SK-N-SH (cell line): ENCODE measurements at regions not wholly inside any gene's neighbourhood (a gene's known extent, or its start where the extent isn't known, plus 50 kb on each side); places are given as distances from the start of the nearest gene placed in this dataset.

Experiments
- CTCF ChIA-PET: fragments of 300-600, 350-600 bp; formaldehyde crosslinking; extraction: SDS; loops from one replicate; lab custom pipeline; 2021; lab: Yijun Ruan, JAX
- POLR2A ChIA-PET: fragments of 350-600 bp; sonication (Branson Sonifier 250); formaldehyde crosslinking; extraction: SDS; loops from one replicate; lab custom pipeline; 2020; ENCODE audit warnings: antibody characterized with exemption, inconsistent platforms; lab: Yijun Ruan, JAX
- DNase-seq: peaks from one replicate; pipeline ENCODE4 v3.0.0; 2012
- H2AFZ ChIP-seq: fragments of 200-600 bp; sonication (generic); 2 replicates; pipeline ENCODE4 v1.8.1; 2016; ENCODE audit warnings: antibody characterized with exemption, mild to moderate bottlenecking, low read depth
- H3F3A ChIP-seq: fragments of 200-600 bp; sonication (generic); replicated peaks from 2 replicates; pipeline ENCODE3; 2016; ENCODE audit warnings: antibody characterized with exemption, mild to moderate bottlenecking; ENCODE audit not compliant: insufficient read depth
- H3K27ac ChIP-seq, 2 experiments: fragments of 200-500 bp in 1 of 2; fragments of 200-600 bp in 1 of 2; sonication (Bioruptor generic) in 1 of 2; sonication (generic), shearing (Covaris generic) in 1 of 2; 2 replicates each; pipeline versions ENCODE4 v1.5.1 to v1.6.1; 2014 to 2016; ENCODE audit warnings: low read depth in 2 of 2, inconsistent platforms in 1 of 2, low read length in 1 of 2, mild to moderate bottlenecking in 1 of 2, mixed read lengths in 1 of 2
- H3K27me3 ChIP-seq: fragments of 200-600 bp; sonication (generic), shearing (Covaris generic); 2 replicates; pipeline ENCODE4 v1.6.1; 2016; ENCODE audit warnings: mixed run types; ENCODE audit not compliant: insufficient read depth
- H3K36me3 ChIP-seq, 2 experiments: fragments of 200-500 bp in 1 of 2; fragments of 200-600 bp in 1 of 2; sonication (Bioruptor generic) in 1 of 2; sonication (generic) in 1 of 2; replicated peaks in 1 of 2; 2 replicates each; pipeline versions ENCODE3 to v1.5.1; 2014 to 2016; ENCODE audit warnings: low read length in 1 of 2, mild to moderate bottlenecking in 1 of 2; ENCODE audit not compliant: insufficient read depth in 2 of 2, control insufficient read depth in 1 of 2
- H3K4me1 ChIP-seq, 2 experiments: fragments of 200-500 bp in 1 of 2; fragments of 200-600 bp in 1 of 2; sonication (Bioruptor generic) in 1 of 2; sonication (generic), shearing (Covaris generic) in 1 of 2; 2 replicates each; pipeline versions ENCODE4 v1.5.1 to v1.6.1; 2014 to 2016; ENCODE audit warnings: low read depth in 1 of 2, low read length in 1 of 2, mixed run types in 1 of 2; ENCODE audit not compliant: insufficient read depth in 2 of 2, control insufficient read depth in 1 of 2
- H3K4me2 ChIP-seq: fragments of 200-600 bp; sonication (generic), shearing (Covaris generic); 2 replicates; pipeline ENCODE4 v1.6.1; 2017; ENCODE audit warnings: mixed run types
- H3K4me3 ChIP-seq, 2 experiments: fragments of 200-500 bp in 1 of 2; fragments of 200-600 bp in 1 of 2; sonication (Bioruptor generic) in 1 of 2; sonication (generic), shearing (Covaris generic) in 1 of 2; 2 replicates each; pipeline versions ENCODE4 v1.5.1 to v1.8.1; 2014 to 2016; ENCODE audit warnings: low read depth in 2 of 2, inconsistent platforms in 1 of 2, low read length in 1 of 2, mild to moderate bottlenecking in 1 of 2, mixed read lengths in 1 of 2, moderate library complexity in 1 of 2
- H3K79me2 ChIP-seq: fragments of 200-600 bp; sonication (generic); 2 replicates; pipeline ENCODE4 v1.8.1; 2017; ENCODE audit warnings: mild to moderate bottlenecking; ENCODE audit not compliant: insufficient read depth
- H3K9ac ChIP-seq: fragments of 200-600 bp; sonication (generic); 2 replicates; pipeline ENCODE4 v1.6.1; 2017; ENCODE audit warnings: mixed run types
- H3K9me2 ChIP-seq: fragments of 200-600 bp; sonication (generic); 2 replicates; pipeline ENCODE4 v1.6.1; 2017; ENCODE audit warnings: mixed run types
- H3K9me3 ChIP-seq: fragments of 200-600 bp; sonication (generic); 2 replicates; pipeline ENCODE4 v1.6.1; 2017; ENCODE audit warnings: mixed run types, mild to moderate bottlenecking, moderate library complexity
- H4K20me1 ChIP-seq: fragments of 200-600 bp; sonication (generic); 2 replicates; pipeline ENCODE4 v1.6.1; 2017; ENCODE audit warnings: mild to moderate bottlenecking, mixed run types; ENCODE audit not compliant: insufficient read depth
- CHD2 ChIP-seq: fragments of 150-350 bp; IDR thresholded peaks from 2 replicates; pipeline ENCODE4 v1.6.1; 2018; ENCODE audit warnings: low read length; ENCODE audit not compliant: partially characterized antibody
- ELF1 ChIP-seq: IDR thresholded peaks from 2 replicates; pipeline ENCODE4 v1.4.0; 2012
- EZH2phosphoT487 ChIP-seq: fragments of 200-600 bp; sonication (generic); IDR thresholded peaks from 2 replicates; pipeline ENCODE4 v1.6.1; 2017; ENCODE audit warnings: low read depth, mixed run types, mild to moderate bottlenecking, antibody characterized with exemption, moderate library complexity, borderline replicate concordance
- FOSL2 ChIP-seq: IDR thresholded peaks from 2 replicates; pipeline ENCODE4 v1.4.0; 2012; ENCODE audit warnings: low read depth, mild to moderate bottlenecking, moderate library complexity, borderline replicate concordance
- FOXM1 ChIP-seq: IDR thresholded peaks from 2 replicates; pipeline ENCODE4 v1.4.0; 2012; ENCODE audit warnings: low read depth, mild to moderate bottlenecking
- MEF2A ChIP-seq: IDR thresholded peaks from 2 replicates; pipeline ENCODE4 v1.4.0; 2012; ENCODE audit warnings: low read depth, borderline replicate concordance
- NRF1 ChIP-seq: IDR thresholded peaks from 2 replicates; pipeline ENCODE4 v1.6.1; 2012; ENCODE audit warnings: low read depth, mild to moderate bottlenecking, low read length
- RCOR1 ChIP-seq: fragments of 150-350 bp; IDR thresholded peaks from 2 replicates; pipeline ENCODE4 v1.6.1; 2017; ENCODE audit warnings: antibody characterized with exemption, low read length
- REST ChIP-seq: IDR thresholded peaks from 2 replicates; pipeline ENCODE4 v1.6.1; 2012; ENCODE audit warnings: mild to moderate bottlenecking, low read depth, low read length, moderate library complexity
- RFX5 ChIP-seq: IDR thresholded peaks from 2 replicates; pipeline ENCODE4 v1.6.1; 2012; ENCODE audit warnings: mild to moderate bottlenecking, improper control_type of control experiment, low read length
- RXRA ChIP-seq: IDR thresholded peaks from 2 replicates; pipeline ENCODE4 v1.4.0; 2012; ENCODE audit warnings: low read depth, mild to moderate bottlenecking, borderline replicate concordance
- SIN3A ChIP-seq: IDR thresholded peaks from 2 replicates; pipeline ENCODE4 v1.6.1; 2012; ENCODE audit warnings: low read depth, mild to moderate bottlenecking, low read length, moderate library complexity, borderline replicate concordance
- WGBS: methylation state at CpG from one replicate; pipeline ENCODE4 v1.1.6; 2017; ENCODE audit warnings: low lambda C conversion rate; 5-methylcytosine and 5-hydroxymethylcytosine counted together
- TF ChIP-seq, protein P1 (sequence below): IDR thresholded peaks from 2 replicates; pipeline ENCODE4 v1.4.0; 2012; ENCODE audit warnings: low read depth
- TF ChIP-seq, protein P2 (sequence below): IDR thresholded peaks from 2 replicates; pipeline ENCODE4 v1.4.0; 2012; ENCODE audit warnings: low read depth, borderline replicate concordance

DNA sequence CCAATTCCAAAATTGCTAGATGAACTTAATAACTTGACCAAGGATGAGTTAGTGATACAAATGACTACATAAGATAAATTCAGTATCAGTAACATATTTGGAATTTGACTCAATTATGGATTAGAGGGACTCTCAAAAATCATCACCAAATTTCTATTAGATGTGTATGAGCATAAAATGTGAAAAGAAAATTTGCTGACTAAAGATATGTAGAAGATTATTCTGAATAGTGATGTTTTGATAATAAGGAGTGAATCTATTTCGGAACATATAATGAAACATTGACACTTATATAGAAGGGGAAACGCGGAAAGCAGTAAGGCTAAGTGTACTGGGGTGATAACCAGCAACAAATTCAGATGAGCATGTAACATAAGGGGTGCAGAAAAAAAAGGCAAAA is 177.3 kb downstream of the DERA start:
- Histone ChIP-seq H2AFZ (no peak overlapping the region), H3K4me2 (no peak overlapping the region), H4K20me1 (no peaks in the 10 kb centered on the region), H3K4me3 (no peak overlapping the region), H3K79me2 (no peaks in the 10 kb centered on the region), H3K9me2 (no peaks in the 10 kb centered on the region), H3F3A (no peaks in the 10 kb centered on the region), H3K9me3 (no peaks in the 10 kb centered on the region), H3K9ac (no peak overlapping the region), H3K27ac (no peak overlapping the region), H3K27me3 (no peaks in the 10 kb centered on the region), H3K4me1 (no peaks in the 10 kb centered on the region), H3K36me3 (no peaks in the 10 kb centered on the region)
- 50% methylated on average over 3 of the region's 3 CpGs for WGBS
- ChIA-PET CTCF (no interaction called here), POLR2A (no interaction called here)
- TF ChIP-seq, protein P1, sequence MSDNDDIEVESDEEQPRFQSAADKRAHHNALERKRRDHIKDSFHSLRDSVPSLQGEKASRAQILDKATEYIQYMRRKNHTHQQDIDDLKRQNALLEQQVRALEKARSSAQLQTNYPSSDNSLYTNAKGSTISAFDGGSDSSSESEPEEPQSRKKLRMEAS = no peak
- TF ChIP-seq REST = no peak
- TF ChIP-seq RCOR1 = no peak
- TF ChIP-seq CHD2 = no peak
- TF ChIP-seq, protein P2, sequence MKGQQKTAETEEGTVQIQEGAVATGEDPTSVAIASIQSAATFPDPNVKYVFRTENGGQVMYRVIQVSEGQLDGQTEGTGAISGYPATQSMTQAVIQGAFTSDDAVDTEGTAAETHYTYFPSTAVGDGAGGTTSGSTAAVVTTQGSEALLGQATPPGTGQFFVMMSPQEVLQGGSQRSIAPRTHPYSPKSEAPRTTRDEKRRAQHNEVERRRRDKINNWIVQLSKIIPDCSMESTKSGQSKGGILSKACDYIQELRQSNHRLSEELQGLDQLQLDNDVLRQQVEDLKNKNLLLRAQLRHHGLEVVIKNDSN = no peak
- no peak for TF ChIP-seq FOSL2
- no peak for TF ChIP-seq RXRA
- TF ChIP-seq SIN3A = no peak
- TF ChIP-seq NRF1 = no peak
- TF ChIP-seq ELF1 = no peak
- TF ChIP-seq MEF2A = no peak
- no peak for TF ChIP-seq FOXM1
- no peak for TF ChIP-seq RFX5
- TF ChIP-seq EZH2phosphoT487 = no peak
- DNase-seq = no peak
